ENCODE measurements at regions not wholly inside any gene's neighbourhood (a gene's known extent, or its start where the extent isn't known, plus 50 kb on each side); places are given as distances from the start of the nearest gene placed in this dataset.

- Histone ChIP-seq H3K4me3 (no peak overlapping the region), H3K27me3 (no peaks in the 10 kb centered on the region), H3K4me1 (no peaks in the 10 kb centered on the region), H3K27ac (no peak overlapping the region), H3K36me3 (no peaks in the 10 kb centered on the region), H3K9me3 (peaks cover 0 to 3% (median 0%) of the 10 kb centered on the region in 4 donors)
- no peak for TF ChIP-seq CTCF (IDR thresholded peaks at IDR 0.05)
- TF ChIP-seq EP300 (IDR thresholded peaks at IDR 0.05) = no peak
- no peak for TF ChIP-seq POLR2A (IDR thresholded peaks at IDR 0.05)
- no peak for TF ChIP-seq POLR2AphosphoS5 (IDR thresholded peaks at IDR 0.05)
- DNase-seq = peak in 1 of 2 donors; percentile 29
- intact Hi-C loops (cut with DNase I; ENCODE audit: low total_unique reads) = no loop called here
- WGBS, 5 donors = 45 to 56% (median 54%) methylated on average over 3 of the region's 3 CpGs
Observed at GRCh38 chr4:18388039-18388438, 366.5 kb upstream of the LCORL start.

GRCh38 chr4:18381186-18381585, 359.6 kb upstream of the LCORL start:
- Histone ChIP-seq H3K36me3 (no peaks in the 10 kb centered on the region), H3K27me3 (no peaks in the 10 kb centered on the region), H3K4me1 (no peaks in the 10 kb centered on the region), H3K27ac (no peak overlapping the region), H3K9me3 (peaks cover 0 to 3% (median 0%) of the 10 kb centered on the region in 4 donors), H3K4me3 (no peak overlapping the region)
- TF ChIP-seq CTCF (IDR thresholded peaks at IDR 0.05) (no peak), POLR2AphosphoS5 (IDR thresholded peaks at IDR 0.05) (no peak), POLR2A (IDR thresholded peaks at IDR 0.05) (no peak), EP300 (IDR thresholded peaks at IDR 0.05) (no peak)
- DNase-seq = no peak
- intact Hi-C loops (cut with DNase I; ENCODE audit: low total_unique reads) = no loop called here
- WGBS, 5 donors = 56 to 80% (median 71%) methylated on average over 1 of the region's 1 CpG

- H3K27ac ChIP-seq = no peak overlapping the region
- no peaks in the 10 kb centered on the region for H3K27me3 ChIP-seq
- no peaks in the 10 kb centered on the region for H3K4me1 ChIP-seq
- no peaks in the 10 kb centered on the region for H3K9me3 ChIP-seq
- no peak for DNase-seq
- 91 to 95% (median 93%) methylated on average over 15 of the region's 15 CpGs for WGBS, 5 donors
- H3K4me3 ChIP-seq = no peak overlapping the region
- intact Hi-C loops (cut with DNase I; ENCODE audit: low total_unique reads) = no loop called here
- H3K36me3 ChIP-seq = no peaks in the 10 kb centered on the region
- TF ChIP-seq POLR2A (IDR thresholded peaks at IDR 0.05) (no peak), CTCF (IDR thresholded peaks at IDR 0.05) (no peak)
Observed at GRCh38 chr4:18369561-18369960, 348.0 kb upstream of the LCORL start.

- WGBS, 5 donors = 43 to 58% (median 56%) methylated on average over 2 of the region's 2 CpGs
- Histone ChIP-seq H3K4me1 (no peaks in the 10 kb centered on the region), H3K9me3 (no peaks in the 10 kb centered on the region), H3K27me3 (no peaks in the 10 kb centered on the region), H3K36me3 (no peaks in the 10 kb centered on the region), H3K4me3 (no peak overlapping the region), H3K27ac (no peak overlapping the region)
- intact Hi-C loops (cut with DNase I; ENCODE audit: low total_unique reads) = no loop called here
- TF ChIP-seq CTCF (IDR thresholded peaks at IDR 0.05) (peak in 5 of 7 experiments; percentile 19 to 59 (median 54)), EP300 (IDR thresholded peaks at IDR 0.05) (no peak)
- DNase-seq = peak in 1 of 2 donors; percentile 59
Observed at GRCh38 chr4:18366892-18367291, 345.3 kb upstream of the LCORL start.
